SJSA1 (cell line): ENCODE measurements at regions not wholly inside any gene's neighbourhood (a gene's known extent, or its start where the extent isn't known, plus 50 kb on each side); places are given as distances from the start of the nearest gene placed in this dataset.
"Not testable (repeated sequence)": the region's sequence is repeated elsewhere in the genome, so short reads cannot be mapped to it uniquely, and the experiment has no call there.

Experiments used
- DNase-seq, 2 experiments: peaks; one replicate each; pipeline ENCODE4 v3.0.0-alpha.2; 2015 to 2020; ENCODE audit warnings: low spot score in 2 of 2, low read depth in 1 of 2
- H3K27ac ChIP-seq: fragments of 250-450 bp; sonication (Bioruptor Pico); 2 replicates; pipeline ENCODE4 v1.5.1; 2020; ENCODE audit warnings: mild to moderate bottlenecking, moderate library complexity
- H3K27me3 ChIP-seq: fragments of 250-450 bp; sonication (Bioruptor Pico); replicated peaks from 2 replicates; pipeline ENCODE4 v1.5.1; 2020; ENCODE audit warnings: mild to moderate bottlenecking, moderate library complexity
- H3K36me3 ChIP-seq: fragments of 250-450 bp; sonication (Bioruptor Pico); 2 replicates; pipeline ENCODE4 v1.5.1; 2020; ENCODE audit warnings: mild to moderate bottlenecking
- H3K4me1 ChIP-seq: fragments of 250-450 bp; sonication (Bioruptor Pico); replicated peaks from 2 replicates; pipeline ENCODE4 v1.6.1; 2021; ENCODE audit warnings: mild to moderate bottlenecking
- H3K4me3 ChIP-seq: fragments of 250-450 bp; sonication (Bioruptor Pico); 2 replicates; pipeline ENCODE4 v1.5.1; 2020; ENCODE audit warnings: mild to moderate bottlenecking
- H3K9me3 ChIP-seq: fragments of 250-450 bp; sonication (Bioruptor Pico); replicated peaks from 2 replicates; pipeline ENCODE4 v1.5.1; 2020; ENCODE audit warnings: mild to moderate bottlenecking

DNA sequence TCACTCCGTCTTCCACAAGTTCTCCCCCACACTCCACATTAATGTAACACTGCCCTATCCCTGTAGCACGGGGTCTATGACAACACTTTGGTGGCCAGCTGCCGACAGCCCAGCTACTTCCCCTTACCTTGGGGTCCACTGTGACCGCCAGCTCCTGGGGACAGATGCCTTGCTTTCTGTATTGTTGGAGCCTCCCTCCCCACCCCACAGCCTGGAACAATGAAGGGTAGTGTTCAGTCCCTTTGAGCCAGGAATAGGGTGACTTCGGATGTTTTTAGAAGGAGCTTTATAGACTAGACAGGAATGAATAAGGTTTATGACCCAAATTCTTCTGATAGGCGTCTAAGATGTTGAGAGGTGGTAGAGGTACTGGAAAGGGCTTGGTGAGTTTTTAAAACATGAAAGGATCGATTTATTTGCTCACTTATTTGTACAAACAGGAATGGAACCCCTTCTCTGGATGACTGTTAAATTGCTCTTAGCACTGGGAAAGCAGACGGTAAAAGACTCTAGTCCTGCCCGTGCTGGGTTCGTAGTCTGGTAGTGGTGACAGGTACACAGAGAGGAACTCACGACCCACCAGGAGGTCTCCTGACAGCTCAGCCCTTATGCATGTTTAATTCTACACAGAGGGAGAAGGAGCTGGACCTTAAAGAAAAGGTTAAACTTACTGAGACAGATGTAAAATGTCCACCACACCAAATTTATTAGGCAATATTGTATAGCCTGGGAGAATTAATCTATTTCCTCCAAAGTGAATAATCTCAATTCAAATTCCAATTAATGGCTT is 90.9 kb downstream of the MYCN start:
- Histone ChIP-seq H3K36me3 (no peaks in the 10 kb centered on the region), H3K27ac (no peak overlapping the region), H3K4me1 (no peaks in the 10 kb centered on the region), H3K27me3 (no peaks in the 10 kb centered on the region), H3K9me3 (no peaks in the 10 kb centered on the region), H3K4me3 (no peak overlapping the region)
- DNase-seq: no peak

DNA sequence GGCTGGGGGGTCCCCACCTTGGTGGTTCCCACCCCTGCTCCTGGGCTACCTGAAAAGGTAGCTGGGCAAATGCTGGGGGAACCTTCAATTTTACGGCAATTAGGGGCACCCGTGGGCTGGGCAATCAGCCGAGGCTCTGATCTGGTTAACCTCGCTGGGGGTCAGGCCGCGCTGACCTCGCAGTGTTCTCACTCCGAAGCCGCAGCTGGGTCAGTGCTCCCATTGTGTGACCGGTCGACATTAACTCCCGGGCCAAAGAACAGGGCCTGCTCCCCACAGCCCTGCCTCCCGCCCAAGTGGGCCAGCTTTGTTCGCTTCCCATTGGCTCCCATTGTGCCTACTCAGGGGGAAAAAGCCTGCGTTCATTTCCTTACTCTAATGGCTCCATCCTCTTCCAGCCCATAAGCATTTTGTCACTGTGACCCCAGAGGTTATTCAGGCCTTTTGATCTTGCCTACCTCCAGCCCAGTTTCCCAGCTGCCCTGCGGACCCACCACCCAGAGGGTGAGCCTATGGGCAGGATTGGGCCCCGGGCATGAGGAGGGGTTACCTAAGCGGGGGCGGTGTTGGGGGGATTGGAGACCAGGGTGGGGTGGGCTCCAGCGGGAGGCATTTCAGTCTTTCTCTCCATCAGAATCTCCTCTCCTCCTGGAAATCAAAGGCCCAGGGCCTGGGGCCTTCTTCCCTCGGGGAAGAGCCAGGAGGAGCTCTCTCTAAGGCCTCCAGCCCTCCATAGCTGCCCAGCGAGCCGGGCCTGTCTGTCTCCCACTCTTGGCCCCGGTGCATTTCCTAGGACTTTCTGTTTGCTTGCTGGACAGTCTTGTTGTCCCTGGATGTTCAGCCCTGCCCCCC is 90.1 kb downstream of the MYCN start:
- DNase-seq: no peak
- Histone ChIP-seq H3K36me3 (no peaks in the 10 kb centered on the region), H3K27me3 (no peaks in the 10 kb centered on the region), H3K4me3 (no peak overlapping the region), H3K9me3 (no peaks in the 10 kb centered on the region), H3K27ac (no peak overlapping the region), H3K4me1 (no peaks in the 10 kb centered on the region)

DNA sequence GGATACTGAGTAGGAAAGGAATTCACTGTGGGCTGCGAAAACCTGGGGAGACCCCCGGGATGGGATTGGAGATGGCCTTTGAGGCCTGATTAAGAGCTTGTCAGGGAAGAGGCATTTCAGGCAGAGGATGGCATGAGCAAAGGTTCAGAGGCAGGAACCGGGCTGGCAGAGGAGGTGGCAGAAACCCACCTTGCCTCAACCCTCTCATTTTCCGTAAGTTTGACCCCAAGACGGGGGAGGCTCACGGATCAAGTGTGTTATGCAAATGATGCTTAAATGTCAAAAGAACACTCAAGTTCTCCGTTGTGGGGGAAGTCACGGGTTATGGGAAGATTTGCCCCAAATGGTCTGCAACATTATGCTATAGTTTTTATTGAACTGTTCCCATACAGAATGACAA is 88.3 kb downstream of the MYCN start:
- no peak overlapping the region for H3K27ac ChIP-seq
- H3K4me1 ChIP-seq: no peaks in the 10 kb centered on the region
- H3K4me3 ChIP-seq: no peak overlapping the region
- no peaks in the 10 kb centered on the region for H3K27me3 ChIP-seq
- DNase-seq: no peak
- H3K36me3 ChIP-seq: no peaks in the 10 kb centered on the region
- no peaks in the 10 kb centered on the region for H3K9me3 ChIP-seq

DNA sequence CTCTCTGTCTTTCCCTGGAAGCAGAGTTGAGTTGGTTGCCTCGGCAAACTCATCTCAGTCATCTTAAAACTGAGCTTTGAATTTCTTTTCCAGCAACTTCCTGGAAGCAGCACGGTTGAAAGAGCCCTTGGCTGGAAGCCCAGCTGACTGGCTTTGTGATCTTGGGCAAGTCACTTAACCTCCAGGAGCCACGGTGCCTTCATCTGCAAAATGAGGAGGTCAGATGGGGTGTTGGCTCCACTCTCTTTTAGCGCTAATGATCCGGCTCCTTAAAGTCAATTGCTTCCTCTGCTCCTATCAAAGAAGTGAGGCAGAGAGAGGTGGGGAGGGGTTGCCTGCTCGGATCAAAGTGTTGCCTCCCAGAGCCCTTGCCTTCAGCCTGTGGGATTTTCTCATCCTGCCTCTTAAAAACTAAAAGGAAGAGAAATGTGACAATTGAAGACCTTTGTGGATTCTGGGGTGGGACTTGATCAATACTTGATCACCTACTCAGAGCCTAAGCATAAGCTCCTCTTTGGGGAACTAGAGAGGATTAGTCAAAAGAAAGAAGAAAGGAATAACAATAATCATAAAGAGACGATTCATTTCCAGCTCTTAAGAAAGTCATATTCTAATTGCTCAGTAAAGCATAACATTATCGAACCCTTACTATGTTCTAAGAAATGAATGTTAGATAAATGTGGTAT is 86.6 kb downstream of the MYCN start:
- no peak overlapping the region for H3K4me3 ChIP-seq
- no peak for DNase-seq
- H3K4me1 ChIP-seq: no peaks in the 10 kb centered on the region
- no peaks in the 10 kb centered on the region for H3K36me3 ChIP-seq
- no peak overlapping the region for H3K27ac ChIP-seq
- H3K9me3 ChIP-seq: no peaks in the 10 kb centered on the region
- H3K27me3 ChIP-seq: no peaks in the 10 kb centered on the region

DNA sequence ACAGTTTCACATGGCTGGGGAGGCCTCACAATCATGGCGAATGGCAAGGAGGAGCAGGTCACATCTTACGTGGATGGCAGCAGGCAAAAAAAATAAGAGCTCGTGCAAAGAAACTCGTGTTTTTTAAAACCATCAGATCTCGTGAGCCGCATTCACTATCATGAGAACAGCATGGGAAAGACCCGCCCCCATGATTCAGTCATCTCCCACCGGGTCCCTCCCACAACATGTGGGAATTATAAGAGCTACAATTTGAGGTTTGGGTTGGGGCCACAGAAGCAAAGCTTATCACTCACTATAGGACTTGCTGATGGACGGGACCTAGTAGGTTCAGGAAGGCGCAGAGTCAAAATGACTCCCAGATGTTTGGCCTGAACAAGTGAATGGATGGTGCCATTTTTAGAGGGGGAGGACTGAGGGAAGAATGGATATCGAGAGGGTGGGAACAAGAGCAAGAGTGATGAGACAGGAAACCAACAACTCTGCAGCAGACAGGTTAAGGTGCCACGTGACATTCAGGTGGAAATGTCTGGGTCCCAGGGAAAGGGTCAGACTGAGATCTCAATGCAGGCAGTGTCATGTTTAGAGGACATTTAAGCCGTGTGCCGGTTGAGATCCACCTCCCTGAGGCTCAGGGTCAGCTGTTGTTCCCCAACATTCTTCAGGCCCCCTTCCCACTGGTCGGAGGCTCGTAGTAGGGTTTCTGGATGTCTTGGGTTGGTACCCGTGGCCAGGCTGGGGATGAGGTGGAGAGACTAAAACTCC is 85.7 kb downstream of the MYCN start:
- Histone ChIP-seq H3K4me3 (no peak overlapping the region), H3K27me3 (no peaks in the 10 kb centered on the region), H3K9me3 (no peaks in the 10 kb centered on the region), H3K36me3 (no peaks in the 10 kb centered on the region), H3K4me1 (no peaks in the 10 kb centered on the region), H3K27ac (no peak overlapping the region)
- DNase-seq: no peak

DNA sequence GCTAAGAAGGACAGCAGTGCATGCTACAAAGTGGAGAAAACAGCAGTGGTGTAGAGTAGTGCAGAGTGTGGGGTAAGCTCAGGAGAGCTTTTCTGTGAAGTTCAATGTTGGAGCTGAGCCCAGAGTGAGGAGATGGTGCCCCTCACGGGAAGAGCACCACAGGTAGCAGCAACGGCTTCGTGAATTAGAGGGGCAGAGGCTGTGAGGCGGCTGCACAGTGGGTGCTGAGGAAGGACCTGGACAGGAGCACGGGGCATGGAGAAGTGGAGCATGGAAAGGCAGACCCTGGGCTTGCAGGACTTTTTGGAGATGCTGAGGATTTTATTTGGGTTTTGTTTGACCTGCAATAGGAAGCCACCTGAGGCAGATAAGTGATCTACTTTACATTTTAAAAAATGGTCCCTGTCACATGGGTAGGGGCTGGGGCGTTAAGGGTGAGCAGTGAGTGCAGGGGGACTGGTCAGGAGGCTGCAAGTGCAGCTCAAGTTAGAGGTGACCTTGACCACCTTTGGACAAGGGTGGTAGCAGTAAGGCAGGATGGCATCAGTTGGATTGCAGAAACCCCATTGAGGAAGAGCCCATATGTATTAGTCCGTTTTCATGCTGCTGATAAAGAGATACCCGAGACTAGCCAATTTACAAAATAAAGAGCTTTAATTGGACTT is 85.0 kb downstream of the MYCN start:
- H3K4me1 ChIP-seq: no peaks in the 10 kb centered on the region
- DNase-seq: no peak
- H3K27me3 ChIP-seq: no peaks in the 10 kb centered on the region
- no peak overlapping the region for H3K27ac ChIP-seq
- no peak overlapping the region for H3K4me3 ChIP-seq
- no peaks in the 10 kb centered on the region for H3K9me3 ChIP-seq
- no peaks in the 10 kb centered on the region for H3K36me3 ChIP-seq

DNA sequence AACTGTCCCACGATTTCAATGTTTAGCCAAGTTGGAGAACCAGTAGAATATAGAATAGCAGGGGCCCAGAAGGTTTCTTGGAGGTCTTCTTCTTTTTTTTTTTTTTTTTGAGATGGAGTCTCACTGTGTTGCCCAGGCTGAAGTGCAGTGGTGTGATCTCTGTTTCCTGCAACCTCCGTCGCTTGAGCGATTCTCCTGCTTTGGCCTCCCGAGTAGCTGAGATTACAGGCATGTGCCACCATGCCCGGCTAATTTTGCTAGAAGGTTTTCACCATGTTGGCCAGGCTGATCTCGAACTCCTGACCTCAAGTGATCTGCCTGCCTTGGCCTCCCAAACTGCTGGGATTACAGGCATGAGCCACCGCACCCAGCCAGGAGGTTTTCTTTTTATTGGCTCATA is 84.3 kb downstream of the MYCN start:
- not testable (repeated sequence) for H3K27ac ChIP-seq, DNase-seq, H3K4me3 ChIP-seq, H3K4me1 ChIP-seq, H3K27me3 ChIP-seq, H3K36me3 ChIP-seq, H3K9me3 ChIP-seq

DNA sequence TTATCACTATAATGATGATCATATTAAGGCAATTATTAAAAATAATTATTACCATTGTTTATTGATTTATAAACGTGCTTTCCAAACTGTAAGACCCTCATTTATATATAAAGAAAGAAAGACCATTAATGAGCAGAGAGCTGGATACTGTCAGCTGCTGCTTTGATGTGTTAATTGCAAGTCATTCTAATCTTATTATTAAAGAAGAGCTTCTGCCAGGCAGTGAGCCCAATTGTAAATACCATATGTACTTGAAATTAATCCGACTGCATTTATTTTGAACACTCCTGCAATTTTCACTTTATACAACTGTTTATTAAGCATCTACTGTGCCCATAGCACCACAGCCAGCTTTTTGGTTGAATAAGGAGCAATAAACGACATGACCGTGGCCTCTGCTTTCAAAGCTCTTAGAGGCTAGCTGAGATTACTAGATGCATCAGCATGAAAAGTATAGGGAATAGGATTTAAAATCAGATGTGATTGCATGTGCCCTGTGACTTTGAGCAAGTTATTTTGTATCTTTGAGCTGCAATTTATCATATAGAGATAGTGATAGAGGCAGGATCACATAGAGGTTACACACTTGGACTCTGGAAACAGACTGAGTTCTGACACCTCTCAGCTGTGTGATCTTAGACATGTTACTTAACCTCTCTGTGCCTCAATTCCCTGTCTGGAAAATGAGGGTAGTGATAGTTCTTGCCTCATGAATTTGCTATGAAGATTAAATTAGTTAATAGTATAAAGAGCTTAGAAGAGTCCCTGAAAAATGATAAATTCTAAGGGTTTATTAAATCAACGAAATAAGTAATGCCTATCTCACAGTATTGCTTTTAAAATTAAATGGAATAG is 83.4 kb downstream of the MYCN start:
- no peaks in the 10 kb centered on the region for H3K36me3 ChIP-seq

DNA sequence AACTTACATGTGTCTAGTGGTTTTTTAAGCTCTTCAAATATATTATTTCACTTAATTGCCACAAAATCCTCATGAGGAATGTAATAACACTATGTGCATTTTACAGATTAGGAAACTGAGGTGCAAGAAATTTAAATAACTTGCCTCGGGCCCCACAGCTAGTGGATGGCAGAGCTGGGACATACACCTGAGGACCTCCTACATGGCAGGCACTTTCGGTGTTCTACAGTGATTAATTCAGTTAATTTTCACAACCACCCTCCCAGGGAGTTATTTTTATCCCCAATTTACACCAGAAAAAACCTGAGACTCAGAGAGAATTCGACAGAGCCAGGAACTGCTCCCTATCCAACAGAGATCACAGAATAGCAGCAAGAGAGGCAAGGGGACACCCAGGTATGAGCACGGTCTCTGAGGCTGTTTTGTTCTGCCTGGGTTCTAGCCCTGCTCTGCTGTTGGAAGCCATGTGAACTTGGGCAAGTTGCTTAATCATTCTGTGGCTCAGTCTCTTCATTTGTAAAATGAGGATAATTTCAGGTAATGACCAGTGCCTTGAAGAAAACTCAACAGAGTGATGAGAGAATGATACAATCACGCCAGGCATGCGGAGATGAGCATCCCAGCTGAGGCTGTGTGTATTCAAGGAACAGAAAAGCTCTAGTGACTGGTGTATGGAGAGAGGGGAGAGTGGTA is 82.3 kb downstream of the MYCN start:
- no peaks in the 10 kb centered on the region for H3K9me3 ChIP-seq
- H3K4me1 ChIP-seq: no peaks in the 10 kb centered on the region
- H3K36me3 ChIP-seq: no peaks in the 10 kb centered on the region
- no peak overlapping the region for H3K4me3 ChIP-seq
- H3K27ac ChIP-seq: no peak overlapping the region
- DNase-seq: no peak
- no peaks in the 10 kb centered on the region for H3K27me3 ChIP-seq

More for the DNA sequence above, 83.4 kb downstream of the MYCN start:
- Histone ChIP-seq H3K27ac (no peak overlapping the region), H3K4me1 (no peaks in the 10 kb centered on the region), H3K27me3 (no peaks in the 10 kb centered on the region), H3K9me3 (no peaks in the 10 kb centered on the region), H3K4me3 (no peak overlapping the region)
- no peak for DNase-seq

DNA sequence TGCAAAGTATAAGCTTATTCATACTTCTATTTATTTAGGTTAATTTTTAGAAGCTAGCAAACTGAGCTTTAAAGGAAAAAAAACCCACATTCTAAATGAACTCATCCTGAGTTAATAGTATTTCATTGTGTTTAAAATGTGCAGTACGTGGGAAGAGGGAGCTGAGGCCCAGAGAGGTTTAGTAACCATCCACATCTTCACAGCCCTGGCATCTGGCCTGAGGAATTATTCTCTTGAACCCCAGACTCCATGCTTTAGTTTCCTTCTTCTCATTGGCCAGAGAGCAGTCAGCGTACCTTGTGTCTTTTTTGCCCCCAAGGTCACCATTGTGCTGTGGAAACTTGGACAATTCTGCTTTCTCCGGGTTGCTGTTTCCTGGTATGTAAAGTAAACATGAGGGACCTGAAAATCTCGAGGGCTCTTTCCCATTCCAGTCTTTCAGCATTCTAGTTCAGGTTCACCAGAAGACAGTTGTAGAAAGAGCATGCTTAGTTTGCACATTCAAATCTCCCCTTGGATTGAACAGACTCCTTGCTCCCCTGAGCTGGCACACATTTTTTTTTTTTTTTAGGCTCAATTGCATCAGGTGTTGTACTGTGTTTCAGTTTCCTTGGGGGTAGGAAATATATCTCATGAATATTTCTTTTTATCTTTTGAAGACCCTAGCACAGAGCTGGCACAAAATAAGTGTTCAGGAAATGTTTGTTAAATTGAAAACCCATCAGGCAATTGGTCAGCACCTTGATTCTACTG is 81.4 kb downstream of the MYCN start:
- Histone ChIP-seq H3K4me1 (no peaks in the 10 kb centered on the region), H3K27ac (no peak overlapping the region), H3K4me3 (no peak overlapping the region), H3K9me3 (no peaks in the 10 kb centered on the region), H3K36me3 (no peaks in the 10 kb centered on the region), H3K27me3 (no peaks in the 10 kb centered on the region)
- no peak for DNase-seq

DNA sequence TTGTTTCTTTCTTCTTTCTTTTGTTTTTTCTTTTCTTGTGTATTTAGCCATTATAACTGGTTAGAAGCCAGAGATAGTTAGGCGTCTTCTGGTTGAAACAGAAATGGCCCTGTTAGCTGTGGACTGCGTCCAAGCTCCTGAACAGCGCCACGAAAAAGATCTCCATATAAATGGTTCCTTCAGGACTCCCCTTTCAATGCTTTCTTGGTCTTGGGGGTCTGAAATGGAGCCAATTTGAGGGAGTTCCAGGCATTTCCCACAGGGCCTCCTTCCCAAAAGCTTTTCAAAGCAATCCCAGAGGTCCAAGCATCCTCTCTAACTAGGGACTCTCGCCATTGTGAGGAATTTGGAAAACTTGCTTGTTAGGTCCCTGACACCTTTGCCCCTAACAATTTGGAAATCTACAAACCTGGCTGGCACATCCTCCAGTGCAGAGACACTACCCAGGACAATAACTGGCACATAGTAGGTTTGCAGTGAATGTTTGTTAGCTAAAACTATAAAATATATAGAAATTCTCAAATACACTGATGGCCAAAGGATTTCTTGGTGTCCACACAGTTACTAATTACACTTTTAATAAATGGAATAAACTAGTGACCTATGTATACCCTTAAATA is 80.1 kb downstream of the MYCN start:
- no peaks in the 10 kb centered on the region for H3K4me1 ChIP-seq
- H3K4me3 ChIP-seq: no peak overlapping the region
- H3K9me3 ChIP-seq: no peaks in the 10 kb centered on the region
- H3K27me3 ChIP-seq: no peaks in the 10 kb centered on the region
- H3K27ac ChIP-seq: no peak overlapping the region
- no peak for DNase-seq
- no peaks in the 10 kb centered on the region for H3K36me3 ChIP-seq
